ENCODE measurements at regions not wholly inside any gene's neighbourhood (a gene's known extent, or its start where the extent isn't known, plus 50 kb on each side); places are given as distances from the start of the nearest gene placed in this dataset.

DNA sequence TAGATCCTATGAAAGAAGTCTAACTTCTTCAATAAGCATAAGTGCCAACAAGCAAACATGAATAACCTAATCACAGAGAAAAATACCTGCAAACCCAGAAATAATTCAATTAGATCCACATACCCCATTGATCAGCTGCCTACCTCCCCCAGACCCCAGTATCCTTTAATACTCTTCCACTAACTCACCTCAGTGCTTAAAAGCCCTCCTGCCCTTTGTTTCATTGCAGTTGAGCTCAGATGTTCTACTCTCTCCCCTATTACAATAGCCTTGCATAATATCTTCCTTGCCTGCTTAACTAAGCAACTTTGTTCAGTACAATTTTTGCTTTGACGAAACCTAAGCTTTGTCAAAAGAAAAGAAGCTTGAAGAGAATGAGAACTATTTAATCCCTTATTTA, 156.0 kb upstream of the ZC3H15 start:
- intact Hi-C loops (cut with DNase I): no loop called here
- H3K9me3 ChIP-seq: peaks cover 0 to 15% (median 0%) of the 10 kb centered on the region in 11 donors
- no peak overlapping the region for H3K4me3 ChIP-seq
- H3K27ac ChIP-seq: no peak overlapping the region
- H3K36me3 ChIP-seq: no peaks in the 10 kb centered on the region
- TF ChIP-seq, protein P1, sequence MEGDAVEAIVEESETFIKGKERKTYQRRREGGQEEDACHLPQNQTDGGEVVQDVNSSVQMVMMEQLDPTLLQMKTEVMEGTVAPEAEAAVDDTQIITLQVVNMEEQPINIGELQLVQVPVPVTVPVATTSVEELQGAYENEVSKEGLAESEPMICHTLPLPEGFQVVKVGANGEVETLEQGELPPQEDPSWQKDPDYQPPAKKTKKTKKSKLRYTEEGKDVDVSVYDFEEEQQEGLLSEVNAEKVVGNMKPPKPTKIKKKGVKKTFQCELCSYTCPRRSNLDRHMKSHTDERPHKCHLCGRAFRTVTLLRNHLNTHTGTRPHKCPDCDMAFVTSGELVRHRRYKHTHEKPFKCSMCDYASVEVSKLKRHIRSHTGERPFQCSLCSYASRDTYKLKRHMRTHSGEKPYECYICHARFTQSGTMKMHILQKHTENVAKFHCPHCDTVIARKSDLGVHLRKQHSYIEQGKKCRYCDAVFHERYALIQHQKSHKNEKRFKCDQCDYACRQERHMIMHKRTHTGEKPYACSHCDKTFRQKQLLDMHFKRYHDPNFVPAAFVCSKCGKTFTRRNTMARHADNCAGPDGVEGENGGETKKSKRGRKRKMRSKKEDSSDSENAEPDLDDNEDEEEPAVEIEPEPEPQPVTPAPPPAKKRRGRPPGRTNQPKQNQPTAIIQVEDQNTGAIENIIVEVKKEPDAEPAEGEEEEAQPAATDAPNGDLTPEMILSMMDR (IDR thresholded peaks at IDR 0.05): no peak
- 93 to 97% methylated on average over 1 of the region's 1 CpG for WGBS, 2 donors
- H3K4me1 ChIP-seq: no peaks in the 10 kb centered on the region
- ATAC-seq (no peak), DNase-seq (no peak)
- no peaks in the 10 kb centered on the region for H3K27me3 ChIP-seq

DNA sequence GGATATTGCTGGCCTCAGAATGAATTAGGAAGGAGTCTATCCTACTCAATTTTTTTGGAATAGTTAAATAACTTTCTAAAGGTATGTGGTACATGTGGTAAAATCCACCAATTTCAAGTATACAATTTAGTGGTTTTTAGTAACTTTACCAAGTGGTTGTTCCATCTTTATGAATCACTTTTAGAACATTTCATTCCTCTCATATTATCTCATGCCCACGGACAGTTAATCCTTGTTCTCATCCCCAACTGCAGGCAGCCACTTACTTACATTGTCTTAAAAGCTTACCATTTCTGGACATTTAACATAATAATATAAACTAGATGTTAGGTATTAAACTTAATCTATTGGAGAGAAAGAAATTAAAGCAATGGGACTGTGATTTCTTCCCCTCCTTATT, 146.3 kb upstream of the ZC3H15 start:
- no peak for ATAC-seq

DNA sequence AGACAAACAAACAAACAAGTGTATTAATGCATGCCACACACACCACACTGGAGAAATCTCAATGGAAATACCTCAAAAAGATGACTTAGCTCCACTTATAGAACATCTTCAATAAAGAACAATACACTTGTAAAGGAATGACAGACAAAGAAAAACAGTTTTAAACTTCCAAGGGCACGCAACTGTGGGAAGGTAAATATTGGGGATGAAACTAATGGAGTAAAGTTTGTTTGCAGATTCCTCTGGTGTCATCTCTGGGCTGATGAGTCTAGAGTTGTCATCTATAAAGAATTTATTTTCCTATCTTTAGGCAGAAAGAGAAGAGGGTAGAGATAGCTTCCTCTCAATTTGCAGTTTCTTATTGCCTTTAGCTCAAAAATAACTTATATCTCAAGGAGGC, 144.0 kb upstream of the ZC3H15 start:
- TF ChIP-seq, protein P1 (IDR thresholded peaks at IDR 0.05): no peak
- whole genome bisulfite sequencing, 2 donors: 98 to 100% methylated on average over 1 of the region's 1 CpG

More for the DNA sequence above, 146.3 kb upstream of the ZC3H15 start:
- Histone ChIP-seq H3K27ac (no peak overlapping the region), H3K36me3 (no peaks in the 10 kb centered on the region), H3K4me1 (no peaks in the 10 kb centered on the region), H3K4me3 (no peak overlapping the region), H3K27me3 (no peaks in the 10 kb centered on the region), H3K9me3 (peaks cover 0 to 14% (median 4%) of the 10 kb centered on the region in 11 donors)
- intact Hi-C loops (cut with DNase I): no loop called here
- TF ChIP-seq, protein P1 (IDR thresholded peaks at IDR 0.05): no peak
- WGBS, 2 donors: 79 to 92% methylated on average over 1 of the region's 1 CpG
- no peak for DNase-seq

DNA sequence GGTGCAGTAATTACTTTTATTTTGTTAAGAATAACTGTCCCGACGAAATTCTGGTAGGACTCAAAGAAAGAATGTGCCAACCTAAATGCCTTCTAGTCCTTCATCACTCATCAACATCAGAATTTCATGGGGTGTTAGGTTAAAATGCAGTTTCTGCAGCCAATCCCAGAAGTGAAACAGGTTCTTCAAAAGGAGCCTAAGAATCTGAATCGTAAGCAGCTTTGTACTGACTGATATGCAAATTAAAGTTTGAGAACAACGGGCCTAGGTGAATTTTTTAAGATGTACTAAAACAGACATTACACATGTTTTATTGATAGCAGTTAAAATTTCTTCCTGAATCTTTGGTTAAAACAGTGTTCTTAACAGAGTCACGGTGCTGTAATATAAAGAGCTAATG, 140.3 kb upstream of the ZC3H15 start:
- intact Hi-C loops (cut with DNase I): no loop called here

More for the DNA sequence above, 144.0 kb upstream of the ZC3H15 start:
- intact Hi-C loops (cut with DNase I): no loop called here
- ATAC-seq (no peak), DNase-seq (no peak)
- H3K9me3 ChIP-seq: peaks cover 0 to 14% (median 4%) of the 10 kb centered on the region in 11 donors
- no peaks in the 10 kb centered on the region for H3K36me3 ChIP-seq
- no peak overlapping the region for H3K4me3 ChIP-seq
- H3K27me3 ChIP-seq: no peaks in the 10 kb centered on the region
- peaks cover 0 to 4% (median 0%) of the 10 kb centered on the region in 9 donors for H3K4me1 ChIP-seq
- H3K27ac ChIP-seq: no peak overlapping the region

More for the DNA sequence above, 140.3 kb upstream of the ZC3H15 start:
- H3K4me1 ChIP-seq: peaks cover 0 to 32% (median 5%) of the 10 kb centered on the region in 9 donors
- no peaks in the 10 kb centered on the region for H3K36me3 ChIP-seq
- DNase-seq (no peak), ATAC-seq (no peak)
- no peaks in the 10 kb centered on the region for H3K27me3 ChIP-seq
- WGBS, 2 donors: 76 to 77% methylated on average over 5 of the region's 5 CpGs
- H3K27ac ChIP-seq: no peak overlapping the region
- H3K9me3 ChIP-seq: no peaks in the 10 kb centered on the region
- TF ChIP-seq, protein P1 (IDR thresholded peaks at IDR 0.05): no peak
- no peak overlapping the region for H3K4me3 ChIP-seq
